Activated T-cell treated with anti-CD3 and anti-CD28 coated beads, Interleukin-2, amount 50 U/mL, for 24 hours (primary cell): ENCODE measurements at regions not wholly inside any gene's neighbourhood (a gene's known extent, or its start where the extent isn't known, plus 50 kb on each side); places are given as distances from the start of the nearest gene placed in this dataset.
"Not testable (repeated sequence)": the region's sequence is repeated elsewhere in the genome, so short reads cannot be mapped to it uniquely, and the experiment has no call there.

ENCODE experiments used
- DNase-seq: peaks from one replicate; pipeline ENCODE4 v3.0.0-alpha.2; 2020
- H3K27ac Mint-ChIP-seq: 2 replicates; pipeline ENCODE4 v1.8.0; 2020; ENCODE audit warnings: mild to moderate bottlenecking, mixed read lengths
- H3K27me3 Mint-ChIP-seq: 2 replicates; pipeline ENCODE4 v1.8.0; 2020; ENCODE audit warnings: mixed read lengths
- H3K36me3 Mint-ChIP-seq: 2 replicates; pipeline ENCODE4 v1.8.0; 2020; ENCODE audit warnings: low read depth, mixed read lengths
- H3K4me1 Mint-ChIP-seq: 2 replicates; pipeline ENCODE4 v1.8.0; 2020; ENCODE audit warnings: low read depth, mixed read lengths
- H3K4me3 Mint-ChIP-seq: 2 replicates; pipeline ENCODE4 v1.8.0; 2020; ENCODE audit warnings: mild to moderate bottlenecking, moderate library complexity, mixed read lengths
- H3K9me3 Mint-ChIP-seq: 2 replicates; pipeline ENCODE4 v1.8.0; 2020; ENCODE audit warnings: mixed read lengths

- H3K27ac Mint-ChIP-seq: peak overlapping the region; percentile 27
- H3K4me1 Mint-ChIP-seq, H3K4me3 Mint-ChIP-seq, DNase-seq, H3K36me3 Mint-ChIP-seq, H3K27me3 Mint-ChIP-seq, H3K9me3 Mint-ChIP-seq: not testable (repeated sequence)
Observed at GRCh38 chr3:22381564-22381963, 630.6 kb upstream of the ZNF385D start.

DNA sequence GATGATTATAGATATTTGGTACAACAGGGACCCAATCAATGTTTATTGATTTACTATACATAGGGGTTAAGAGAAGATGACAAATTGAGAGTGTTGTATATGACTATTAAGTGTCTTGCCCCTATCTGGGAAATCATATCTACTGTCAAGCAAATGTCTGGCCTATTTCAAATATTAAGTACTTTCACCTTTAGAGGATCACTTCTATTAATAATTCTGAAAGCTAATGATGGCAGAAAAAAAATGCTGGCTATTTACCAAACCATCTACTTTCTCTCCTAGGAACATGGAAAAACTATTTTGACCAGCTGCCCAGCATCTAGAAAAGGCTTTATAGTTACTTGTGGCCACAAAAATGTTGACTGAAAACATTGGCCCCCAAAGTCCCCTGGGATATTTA, 632.3 kb upstream of the ZNF385D start:
- Mint-ChIP-seq H3K9me3 (peaks cover 8% of the 10 kb centered on the region), H3K27ac (no peak overlapping the region), H3K4me1 (no peaks in the 10 kb centered on the region), H3K36me3 (no peaks in the 10 kb centered on the region), H3K4me3 (no peak overlapping the region), H3K27me3 (no peaks in the 10 kb centered on the region)
- DNase-seq: no peak

- Mint-ChIP-seq H3K27me3 (no peaks in the 10 kb centered on the region), H3K27ac (no peak overlapping the region), H3K9me3 (peaks cover 8% of the 10 kb centered on the region), H3K4me3 (no peak overlapping the region), H3K36me3 (no peaks in the 10 kb centered on the region), H3K4me1 (no peaks in the 10 kb centered on the region)
- DNase-seq: no peak
Observed at GRCh38 chr3:22386107-22386506, 635.1 kb upstream of the ZNF385D start.

DNA sequence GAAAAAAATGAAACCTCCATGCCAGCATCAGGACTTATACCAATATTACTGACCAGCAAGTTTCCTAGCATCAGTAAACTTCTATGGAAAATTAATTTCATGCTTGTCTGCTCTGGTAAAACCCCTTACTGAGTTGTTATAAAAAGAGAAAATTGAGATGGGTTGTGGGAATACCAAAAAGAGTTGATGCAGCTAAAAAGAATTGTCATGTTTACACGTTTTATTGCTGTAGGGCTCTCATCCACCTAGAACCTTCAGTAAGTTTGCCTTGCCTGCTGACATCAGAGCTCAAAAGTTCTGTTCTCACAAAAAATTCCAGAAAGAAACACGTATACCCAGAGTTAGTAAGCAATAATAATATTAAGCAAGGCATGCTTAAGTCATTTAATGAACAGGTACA, 641.3 kb upstream of the ZNF385D start:
- no peak overlapping the region for H3K27ac Mint-ChIP-seq
- peaks cover 2% of the 10 kb centered on the region for H3K9me3 Mint-ChIP-seq
- no peak overlapping the region for H3K4me3 Mint-ChIP-seq
- no peaks in the 10 kb centered on the region for H3K4me1 Mint-ChIP-seq
- H3K36me3 Mint-ChIP-seq: no peaks in the 10 kb centered on the region
- DNase-seq: no peak
- no peaks in the 10 kb centered on the region for H3K27me3 Mint-ChIP-seq

DNA sequence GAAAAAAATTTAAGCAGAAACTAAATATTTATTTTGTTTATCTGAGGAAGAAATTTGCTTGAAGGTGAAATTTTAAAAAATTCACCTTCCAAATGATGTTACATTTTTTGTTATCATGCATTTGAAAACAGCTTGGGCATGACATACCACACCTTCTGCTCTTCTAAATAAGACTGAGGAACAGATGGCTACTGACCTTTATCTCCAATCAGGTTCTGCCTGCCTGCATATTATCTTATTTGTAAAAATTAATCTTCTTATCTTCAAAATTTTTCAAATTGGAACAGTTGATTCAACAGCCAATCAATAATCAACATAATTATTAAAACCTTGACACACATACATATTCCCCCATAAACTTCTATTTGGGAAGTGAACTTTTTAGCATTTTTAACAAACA, 641.8 kb upstream of the ZNF385D start:
- no peak for DNase-seq
- Mint-ChIP-seq H3K9me3 (peaks cover 4% of the 10 kb centered on the region), H3K27me3 (no peaks in the 10 kb centered on the region), H3K27ac (no peak overlapping the region), H3K4me1 (no peaks in the 10 kb centered on the region), H3K4me3 (no peak overlapping the region), H3K36me3 (no peaks in the 10 kb centered on the region)

GRCh38 chr3:22399566-22399965, 648.6 kb upstream of the ZNF385D start:
- no peaks in the 10 kb centered on the region for H3K36me3 Mint-ChIP-seq
- H3K4me3 Mint-ChIP-seq: no peak overlapping the region
- H3K4me1 Mint-ChIP-seq: no peaks in the 10 kb centered on the region
- H3K9me3 Mint-ChIP-seq: peaks cover 8% of the 10 kb centered on the region
- no peak overlapping the region for H3K27ac Mint-ChIP-seq
- no peaks in the 10 kb centered on the region for H3K27me3 Mint-ChIP-seq
- DNase-seq: no peak

- Mint-ChIP-seq H3K4me3 (no peak overlapping the region), H3K36me3 (no peaks in the 10 kb centered on the region), H3K9me3 (peaks cover 6% of the 10 kb centered on the region), H3K4me1 (no peaks in the 10 kb centered on the region), H3K27ac (no peak overlapping the region), H3K27me3 (no peaks in the 10 kb centered on the region)
- no peak for DNase-seq
Observed at GRCh38 chr3:22401499-22401898, 650.5 kb upstream of the ZNF385D start.

- Mint-ChIP-seq H3K4me3 (no peak overlapping the region), H3K27me3 (no peaks in the 10 kb centered on the region), H3K9me3 (peaks cover 7% of the 10 kb centered on the region), H3K4me1 (no peaks in the 10 kb centered on the region), H3K36me3 (no peaks in the 10 kb centered on the region), H3K27ac (no peak overlapping the region)
- DNase-seq: no peak
Observed at GRCh38 chr3:22414239-22414638, 663.2 kb upstream of the ZNF385D start.

GRCh38 chr3:22416838-22417446, 665.9 kb upstream of the ZNF385D start:
- not testable (repeated sequence) for H3K27me3 Mint-ChIP-seq

GRCh38 chr3:22419261-22419660, 668.3 kb upstream of the ZNF385D start:
- Mint-ChIP-seq H3K9me3 (peaks cover 2% of the 10 kb centered on the region), H3K4me1 (no peaks in the 10 kb centered on the region), H3K27me3 (no peaks in the 10 kb centered on the region), H3K36me3 (no peaks in the 10 kb centered on the region), H3K27ac (no peak overlapping the region), H3K4me3 (no peak overlapping the region)
- DNase-seq: no peak

More at GRCh38 chr3:22416838-22417446, 665.9 kb upstream of the ZNF385D start:
- H3K36me3 Mint-ChIP-seq, H3K27ac Mint-ChIP-seq, H3K4me3 Mint-ChIP-seq, DNase-seq, H3K9me3 Mint-ChIP-seq, H3K4me1 Mint-ChIP-seq: not testable (repeated sequence)

DNA sequence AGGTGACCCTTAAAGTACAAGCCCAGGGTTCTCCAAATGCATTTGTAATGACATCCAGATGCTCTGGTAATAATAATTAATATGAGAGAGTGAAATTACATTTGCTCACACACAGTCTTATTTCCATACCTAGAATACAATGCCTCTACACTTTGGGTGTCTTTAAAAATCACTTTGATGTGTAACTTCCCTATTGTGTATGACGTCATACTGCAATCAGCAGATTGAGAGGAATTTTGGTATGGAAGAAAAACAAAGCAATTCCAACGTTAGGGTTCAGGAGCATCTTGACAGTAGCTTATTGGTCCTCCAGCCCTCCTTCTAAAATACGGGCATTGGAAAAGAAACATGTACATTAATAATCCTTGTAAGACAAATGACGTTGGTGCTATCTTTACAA, 670.6 kb upstream of the ZNF385D start:
- Mint-ChIP-seq H3K36me3 (no peaks in the 10 kb centered on the region), H3K27me3 (no peaks in the 10 kb centered on the region), H3K4me1 (no peaks in the 10 kb centered on the region), H3K27ac (no peak overlapping the region), H3K9me3 (peaks cover 2% of the 10 kb centered on the region), H3K4me3 (no peak overlapping the region)
- no peak for DNase-seq

- Mint-ChIP-seq H3K9me3 (peaks cover 8% of the 10 kb centered on the region), H3K36me3 (no peaks in the 10 kb centered on the region), H3K4me3 (no peak overlapping the region), H3K27me3 (no peaks in the 10 kb centered on the region), H3K27ac (no peak overlapping the region), H3K4me1 (no peaks in the 10 kb centered on the region)
- no peak for DNase-seq
Observed at GRCh38 chr3:22431334-22431733, 680.3 kb upstream of the ZNF385D start.

DNA sequence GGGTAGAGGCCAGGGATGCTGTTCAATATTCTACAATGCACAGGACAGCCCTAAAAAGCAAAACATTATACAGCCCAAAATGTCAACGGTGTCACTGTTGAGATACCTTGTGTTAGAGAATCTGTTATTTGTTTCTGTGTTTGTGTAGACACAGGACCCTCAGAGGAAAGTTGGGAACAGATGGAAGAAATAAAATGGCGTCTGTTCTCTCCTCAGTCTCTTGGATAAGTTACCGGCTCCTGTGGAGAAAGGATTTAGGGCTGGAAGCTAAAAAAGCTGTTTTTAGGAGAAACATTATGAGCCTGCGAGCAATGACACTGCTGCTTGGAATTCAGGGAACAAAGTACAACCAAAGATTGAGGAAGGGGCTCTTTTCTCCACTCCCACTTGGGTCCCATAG, 688.6 kb upstream of the ZNF385D start:
- peaks cover 10% of the 10 kb centered on the region for H3K9me3 Mint-ChIP-seq
- no peaks in the 10 kb centered on the region for H3K36me3 Mint-ChIP-seq
- no peak overlapping the region for H3K27ac Mint-ChIP-seq
- no peak for DNase-seq
- H3K4me1 Mint-ChIP-seq: no peaks in the 10 kb centered on the region
- H3K4me3 Mint-ChIP-seq: no peak overlapping the region
- H3K27me3 Mint-ChIP-seq: no peaks in the 10 kb centered on the region

- no peaks in the 10 kb centered on the region for H3K4me1 Mint-ChIP-seq
Observed at GRCh38 chr3:22441711-22442110, 690.7 kb upstream of the ZNF385D start.

GRCh38 chr3:22443571-22444233, 692.7 kb upstream of the ZNF385D start:
- Mint-ChIP-seq H3K9me3 (peaks cover 8% of the 10 kb centered on the region), H3K4me3 (no peak overlapping the region), H3K4me1 (no peaks in the 10 kb centered on the region), H3K36me3 (no peaks in the 10 kb centered on the region), H3K27me3 (no peaks in the 10 kb centered on the region), H3K27ac (no peak overlapping the region)
- DNase-seq: no peak

More at GRCh38 chr3:22441711-22442110, 690.7 kb upstream of the ZNF385D start:
- Mint-ChIP-seq H3K27ac (no peak overlapping the region), H3K4me3 (no peak overlapping the region), H3K9me3 (peaks cover 8% of the 10 kb centered on the region), H3K27me3 (no peaks in the 10 kb centered on the region), H3K36me3 (no peaks in the 10 kb centered on the region)
- DNase-seq: no peak
